Gastroesophageal sphincter (tissue), 3 donors: ENCODE measurements at regions not wholly inside any gene's neighbourhood (a gene's known extent, or its start where the extent isn't known, plus 50 kb on each side); places are given as distances from the start of the nearest gene placed in this dataset.

Source experiments
- POLR2A ChIP-seq, 2 donors: fragments of 450-650 bp; IDR thresholded peaks; one replicate each; pipeline ENCODE4 v1.6.1; 2017; ENCODE audit warnings: antibody characterized with exemption in 2 of 2, mild to moderate bottlenecking in 2 of 2, moderate library complexity in 1 of 2
- POLR2AphosphoS5 ChIP-seq: sonication (generic); formaldehyde crosslinking; IDR thresholded peaks from one replicate; pipeline ENCODE4 v1.6.1; 2017; ENCODE audit warnings: antibody characterized with exemption
- TF ChIP-seq, protein P1 (sequence below), 4 experiments: fragments of 200-600 bp in 2 of 4; fragments of 450-650 bp in 2 of 4; sonication (generic) in 1 of 4; IDR thresholded peaks; one replicate each; pipeline ENCODE4 v1.5.1; 2017 to 2019; ENCODE audit warnings: antibody characterized with exemption in 4 of 4, mild to moderate bottlenecking in 2 of 4, moderate library complexity in 2 of 4

DNA sequence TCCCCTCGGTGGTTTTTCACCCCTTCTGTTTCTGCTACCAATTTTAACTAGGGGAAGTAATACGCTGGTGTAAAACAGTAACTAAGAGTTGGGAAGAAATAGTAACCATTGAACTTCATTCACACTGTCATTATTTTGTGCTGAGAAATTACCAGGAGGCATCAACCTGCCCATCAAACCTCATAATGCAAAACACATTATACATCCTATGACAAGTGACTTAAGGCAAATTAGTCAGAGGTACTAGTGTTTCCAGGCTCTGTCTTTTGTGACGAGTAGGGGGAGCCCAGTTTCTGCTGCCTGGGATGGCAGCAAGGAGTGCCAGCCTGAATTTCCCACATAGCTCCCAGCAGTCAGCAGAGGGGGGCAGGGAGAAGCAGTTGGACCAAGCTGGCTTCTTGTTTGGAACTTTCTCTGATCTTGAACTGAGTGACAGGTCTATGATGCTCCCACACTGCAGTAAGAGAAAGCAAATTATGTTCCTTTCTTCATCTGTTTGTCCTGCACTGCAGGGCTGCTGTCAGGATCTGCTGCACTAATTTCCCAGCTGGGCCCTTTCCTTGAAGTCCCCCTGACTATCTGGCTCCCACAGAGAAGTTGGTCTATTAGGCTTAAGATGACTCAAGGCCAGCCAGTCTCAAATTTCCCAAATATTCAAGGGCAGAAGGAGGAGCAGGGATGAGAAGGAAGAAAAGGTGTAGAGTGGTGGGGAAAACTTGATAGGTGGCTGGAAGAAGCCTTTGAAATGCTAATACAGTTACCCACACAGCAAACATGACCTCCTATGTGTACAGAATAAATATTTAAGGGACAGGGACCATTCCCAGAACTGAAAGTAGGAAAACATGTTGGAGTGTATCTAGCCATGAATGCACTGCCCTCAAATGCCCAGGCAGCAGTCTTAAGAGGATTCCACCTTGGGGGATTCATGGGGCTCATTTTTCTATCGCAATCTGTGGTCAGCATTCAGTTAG, 322.8 kb downstream of the SEC16B start:
- no peak for TF ChIP-seq POLR2AphosphoS5
- TF ChIP-seq, protein P1, sequence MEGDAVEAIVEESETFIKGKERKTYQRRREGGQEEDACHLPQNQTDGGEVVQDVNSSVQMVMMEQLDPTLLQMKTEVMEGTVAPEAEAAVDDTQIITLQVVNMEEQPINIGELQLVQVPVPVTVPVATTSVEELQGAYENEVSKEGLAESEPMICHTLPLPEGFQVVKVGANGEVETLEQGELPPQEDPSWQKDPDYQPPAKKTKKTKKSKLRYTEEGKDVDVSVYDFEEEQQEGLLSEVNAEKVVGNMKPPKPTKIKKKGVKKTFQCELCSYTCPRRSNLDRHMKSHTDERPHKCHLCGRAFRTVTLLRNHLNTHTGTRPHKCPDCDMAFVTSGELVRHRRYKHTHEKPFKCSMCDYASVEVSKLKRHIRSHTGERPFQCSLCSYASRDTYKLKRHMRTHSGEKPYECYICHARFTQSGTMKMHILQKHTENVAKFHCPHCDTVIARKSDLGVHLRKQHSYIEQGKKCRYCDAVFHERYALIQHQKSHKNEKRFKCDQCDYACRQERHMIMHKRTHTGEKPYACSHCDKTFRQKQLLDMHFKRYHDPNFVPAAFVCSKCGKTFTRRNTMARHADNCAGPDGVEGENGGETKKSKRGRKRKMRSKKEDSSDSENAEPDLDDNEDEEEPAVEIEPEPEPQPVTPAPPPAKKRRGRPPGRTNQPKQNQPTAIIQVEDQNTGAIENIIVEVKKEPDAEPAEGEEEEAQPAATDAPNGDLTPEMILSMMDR (IDR thresholded peaks at IDR 0.05): no peak
- TF ChIP-seq POLR2A (IDR thresholded peaks at IDR 0.05): no peak
